HG03064 (cell line): ENCODE measurements at regions not wholly inside any gene's neighbourhood (a gene's known extent, or its start where the extent isn't known, plus 50 kb on each side); places are given as distances from the start of the nearest gene placed in this dataset.

Source experiments
- ATAC-seq: cut with Tn5 transposase; IDR thresholded peaks from one replicate; pipeline ENCODE4 v1.9.1; 2021; ENCODE audit warnings: low read depth; ENCODE audit not compliant: unreplicated experiment

DNA sequence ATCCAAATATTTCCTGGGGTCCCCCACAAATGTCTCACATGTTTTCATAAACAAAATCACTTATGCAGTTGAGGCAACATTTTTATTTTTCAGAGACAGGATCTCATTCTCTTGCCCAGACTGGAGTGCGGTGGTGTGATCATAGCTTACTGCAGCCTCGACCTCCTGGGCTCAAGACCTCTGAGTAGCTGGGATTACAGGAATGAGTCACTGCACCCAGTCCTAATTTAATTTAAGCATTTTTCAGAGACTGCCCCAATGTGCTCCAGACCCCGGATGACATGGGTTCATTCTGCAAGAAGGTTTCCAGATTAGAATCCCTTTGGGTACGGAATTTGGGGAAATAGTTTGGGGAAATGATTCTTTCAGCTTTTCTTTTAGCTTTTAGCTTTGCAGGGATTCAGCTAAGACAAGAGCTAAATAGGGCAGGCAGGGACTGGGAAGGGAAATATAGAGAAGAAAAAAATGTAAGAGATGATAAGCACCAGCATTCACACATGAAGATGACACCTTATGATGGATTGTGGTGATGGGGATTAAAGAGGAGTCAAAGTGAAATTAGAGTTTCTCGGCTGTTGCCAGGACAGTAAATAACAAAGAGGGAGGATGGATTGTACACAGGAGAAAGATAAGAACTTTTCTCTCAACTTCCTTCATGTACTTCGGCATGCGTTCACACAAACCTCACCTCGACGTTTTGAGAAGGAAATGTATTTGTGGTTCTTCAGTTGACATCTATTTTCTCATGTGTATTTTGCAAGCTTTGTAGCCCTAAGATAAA lies 169.4 kb upstream of the TAB2 start:
- ATAC-seq = no peak

GRCh38 chr6:149149653-149150052 lies 167.9 kb upstream of the TAB2 start:
- no peak for ATAC-seq

GRCh38 chr6:149150301-149150700 lies 167.2 kb upstream of the TAB2 start:
- no peak for ATAC-seq

- no peak for ATAC-seq
Observed at GRCh38 chr6:149150801-149151398, 166.6 kb upstream of the TAB2 start.

DNA sequence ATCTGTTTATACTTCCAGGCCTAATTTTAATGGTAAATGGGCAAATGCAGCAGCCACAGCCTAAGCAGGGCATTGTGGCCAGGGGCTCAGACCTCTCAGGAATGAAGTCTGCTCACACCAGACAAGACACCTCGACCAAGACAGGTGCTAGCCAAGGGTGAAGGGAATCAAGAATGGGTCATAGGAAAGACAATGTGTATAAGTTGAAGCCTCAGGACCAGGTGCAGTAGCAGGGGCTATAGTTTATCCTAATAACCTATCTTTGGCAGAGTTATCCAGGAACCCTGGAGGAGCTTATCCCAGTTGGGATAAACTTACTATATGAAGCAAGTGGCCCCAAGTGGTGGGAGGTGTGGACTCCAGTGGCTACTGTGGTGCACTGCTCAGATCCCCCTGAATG lies 165.0 kb upstream of the TAB2 start:
- no peak for ATAC-seq

DNA sequence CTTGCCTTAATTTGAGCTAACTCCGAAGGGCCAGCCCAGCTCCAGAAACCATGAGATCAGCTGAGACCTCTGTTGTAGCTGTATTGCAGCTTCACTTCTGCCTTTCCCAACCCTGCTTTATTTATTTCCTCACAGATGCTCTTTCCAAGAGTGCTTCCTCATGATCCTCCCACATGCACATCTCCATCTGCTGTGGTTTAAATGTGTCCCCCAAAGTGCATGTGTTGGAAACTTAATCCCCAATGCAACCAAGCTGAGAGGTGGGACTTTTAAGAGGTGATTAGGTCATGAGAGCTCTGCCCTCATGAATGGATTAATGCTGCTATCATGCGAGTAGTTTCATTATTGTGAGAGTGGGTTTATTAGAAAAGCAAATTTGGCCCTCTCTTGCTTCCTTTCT lies 164.4 kb upstream of the TAB2 start:
- ATAC-seq = no peak

- ATAC-seq = no peak
Observed at GRCh38 chr6:149153693-149154092, 163.8 kb upstream of the TAB2 start.

DNA sequence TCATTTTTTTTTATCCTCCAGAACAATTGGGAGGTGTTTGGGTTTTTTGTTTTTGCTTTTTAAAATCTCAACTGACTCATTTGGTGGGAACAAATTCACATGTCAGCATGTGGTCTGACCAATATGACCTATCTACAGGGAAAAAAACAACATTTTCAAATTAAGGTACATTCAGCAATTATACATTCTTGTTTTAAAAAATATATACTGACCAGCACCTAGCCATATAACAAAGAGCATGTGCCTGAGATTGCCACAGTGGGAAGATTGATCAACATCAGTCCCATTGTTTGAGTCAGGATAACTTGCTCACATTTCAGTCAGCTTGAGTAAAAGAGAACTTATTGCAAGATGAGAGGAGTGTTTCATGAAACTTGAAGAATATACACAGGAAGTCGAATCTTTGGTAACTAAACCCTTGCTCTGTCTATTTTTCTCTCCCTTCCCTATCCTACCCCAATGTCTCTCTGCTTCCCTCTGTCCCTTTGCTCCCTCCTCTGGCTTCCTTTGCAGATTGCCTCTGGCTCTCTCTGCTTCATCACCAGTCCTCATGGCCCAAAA lies 163.2 kb upstream of the TAB2 start:
- ATAC-seq = no peak

DNA sequence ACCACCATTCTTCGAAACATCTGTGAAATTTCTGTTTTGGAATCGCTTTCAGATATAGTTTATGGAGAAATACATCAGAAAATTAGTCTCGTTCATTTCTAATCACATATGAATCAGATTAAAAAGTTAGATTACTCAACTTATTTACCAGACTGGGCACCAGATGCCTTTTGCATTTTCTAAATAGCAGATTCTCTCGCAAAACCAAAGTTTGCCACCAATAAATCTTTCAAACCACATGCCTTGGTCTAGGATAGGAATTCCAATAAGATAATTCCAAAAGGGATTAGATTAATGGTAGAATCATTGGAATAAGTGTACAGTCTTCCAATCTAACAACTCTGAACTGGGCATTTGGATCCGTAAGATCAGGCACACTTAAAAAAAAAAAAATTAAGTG lies 160.4 kb upstream of the TAB2 start:
- ATAC-seq = no peak

GRCh38 chr6:149158076-149158475 lies 159.4 kb upstream of the TAB2 start:
- ATAC-seq = no peak

DNA sequence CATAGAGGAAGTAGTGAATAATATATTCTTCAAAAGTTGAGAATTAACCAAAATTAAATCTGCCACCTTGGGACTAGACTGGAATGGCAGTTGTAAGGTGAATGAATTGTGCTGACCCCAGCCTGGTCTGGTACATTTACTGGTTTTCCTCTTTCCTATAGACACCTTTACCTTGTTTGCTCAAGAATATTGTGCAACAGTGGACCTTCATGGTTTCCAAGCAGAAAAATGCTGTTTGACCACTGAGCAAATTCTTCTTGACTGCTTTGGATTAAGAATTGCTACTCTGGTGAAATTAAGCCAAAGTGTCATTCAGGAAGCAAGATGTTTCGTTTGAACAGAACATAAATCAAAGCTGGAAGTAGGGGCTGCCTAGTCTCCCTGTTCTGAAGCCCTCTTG lies 156.6 kb upstream of the TAB2 start:
- no peak for ATAC-seq

GRCh38 chr6:149162924-149163323 lies 154.6 kb upstream of the TAB2 start:
- no peak for ATAC-seq

- no peak for ATAC-seq
Observed at GRCh38 chr6:149164199-149164750, 153.2 kb upstream of the TAB2 start.

DNA sequence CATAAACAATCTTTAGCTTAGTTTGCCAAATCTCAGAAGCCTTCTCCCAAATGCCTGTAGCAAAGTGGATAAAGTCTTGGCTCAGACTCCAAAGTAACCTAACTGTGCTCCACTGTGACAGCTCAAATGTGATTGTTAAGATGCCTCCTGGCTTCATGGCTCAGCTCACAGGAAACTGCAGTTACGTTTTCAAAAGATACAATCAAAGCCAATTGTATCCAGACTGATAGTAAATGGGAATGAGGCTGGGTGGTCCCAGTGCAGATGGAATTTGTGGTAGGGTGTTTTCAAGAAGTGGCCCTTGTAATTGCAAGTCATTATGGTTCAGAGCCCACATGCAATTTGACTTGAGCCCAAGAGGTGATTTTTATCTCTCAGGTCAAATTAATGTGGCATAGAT lies 151.2 kb upstream of the TAB2 start:
- no peak for ATAC-seq

DNA sequence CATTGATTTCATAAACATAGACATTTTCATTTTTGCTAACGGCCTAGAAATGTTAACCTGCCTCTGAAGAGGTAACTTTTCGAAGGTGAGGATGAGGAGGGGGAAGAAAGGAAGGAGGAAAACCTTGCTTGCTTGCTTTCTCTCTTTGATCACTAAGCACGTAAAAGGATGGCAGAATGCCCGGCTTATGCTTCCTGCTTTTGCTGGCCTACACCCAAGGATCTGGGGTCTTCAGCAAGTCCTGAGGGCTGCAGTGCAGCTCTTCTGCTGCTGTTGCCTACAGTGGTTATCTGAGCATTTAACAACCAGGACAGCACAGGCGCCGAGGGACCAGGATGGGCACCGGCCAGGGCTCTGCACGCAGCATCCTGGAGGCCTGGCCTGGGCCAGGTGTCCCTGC lies 150.8 kb upstream of the TAB2 start:
- no peak for ATAC-seq

DNA sequence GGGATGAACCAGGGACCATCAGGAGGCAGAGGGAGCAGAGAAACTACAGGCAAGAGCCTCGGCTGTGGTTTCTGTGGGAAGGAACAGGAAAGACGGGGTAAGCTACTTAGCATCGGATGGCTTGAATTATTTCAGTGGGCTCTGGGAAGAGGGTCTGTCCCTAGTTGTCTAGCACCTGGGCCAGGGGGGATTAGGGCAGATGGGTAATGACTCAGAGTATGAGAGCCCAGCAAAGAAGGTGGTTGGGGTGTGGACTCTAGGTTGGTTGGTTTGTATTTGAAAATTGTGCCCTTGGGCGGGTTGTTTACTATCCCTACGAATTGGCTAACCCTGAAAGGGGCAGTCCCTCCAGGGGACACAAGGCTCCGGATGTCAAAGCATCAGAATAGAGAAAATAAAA lies 148.5 kb upstream of the TAB2 start:
- ATAC-seq = no peak

DNA sequence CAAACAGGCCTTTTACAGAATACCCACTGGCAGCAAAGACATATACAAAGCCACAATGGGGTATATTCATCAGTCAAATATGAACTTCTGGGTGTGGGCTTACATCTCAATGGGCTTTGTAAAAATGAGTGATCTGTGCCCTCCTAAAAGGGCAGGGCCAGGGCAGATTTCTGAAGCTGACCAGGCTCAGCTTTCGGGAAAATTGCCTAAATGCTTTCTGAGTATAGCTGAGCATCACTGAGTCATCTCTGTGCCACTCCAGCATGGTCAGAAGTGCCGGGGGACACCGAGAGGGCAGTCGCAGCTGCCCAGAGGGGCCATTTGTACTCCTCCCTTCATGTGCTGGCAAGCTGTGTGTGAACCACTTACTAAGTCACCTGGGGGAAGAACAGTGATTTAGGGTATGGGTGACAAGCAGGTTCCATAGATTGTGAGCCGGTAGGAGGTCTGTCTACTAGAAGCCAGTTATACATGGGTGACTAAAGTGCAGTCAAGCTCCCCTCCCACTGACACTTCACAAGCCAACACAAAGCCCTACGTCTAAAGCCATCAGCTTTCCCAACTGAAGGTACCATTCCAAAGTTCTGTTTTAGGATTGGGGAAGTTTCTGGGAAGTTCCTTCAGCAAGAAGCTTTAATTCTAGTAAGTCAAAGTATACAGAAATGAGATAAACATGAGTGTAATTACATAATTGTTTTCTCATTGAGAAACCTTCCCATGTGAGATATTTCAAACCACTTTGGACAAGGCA lies 147.6 kb upstream of the TAB2 start:
- ATAC-seq = no peak

GRCh38 chr6:149170564-149171452 lies 146.7 kb upstream of the TAB2 start:
- ATAC-seq = no peak

DNA sequence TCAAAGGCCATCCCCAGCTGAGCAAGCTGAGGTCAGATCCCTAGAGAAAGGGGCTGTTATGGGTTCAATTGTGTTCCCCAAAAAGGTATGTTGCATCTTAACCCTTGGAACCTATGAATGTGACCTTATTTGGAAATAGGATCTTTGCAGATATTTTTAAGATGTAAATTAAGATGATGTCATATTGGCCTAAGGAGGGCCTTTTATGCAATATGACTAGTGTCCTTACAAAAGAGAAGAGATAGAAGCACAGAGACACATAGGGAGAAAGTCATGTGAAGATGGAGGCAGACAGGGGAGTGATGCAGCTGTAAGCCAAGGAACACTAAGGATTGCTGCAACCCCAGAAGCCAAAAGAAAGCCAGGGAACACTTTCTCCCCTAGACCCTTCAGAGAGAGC lies 144.3 kb upstream of the TAB2 start:
- no peak for ATAC-seq

- no peak for ATAC-seq
Observed at GRCh38 chr6:149174962-149175361, 142.6 kb upstream of the TAB2 start.
